Muscle of arm (tissue), 1 donor: ENCODE measurements at regions not wholly inside any gene's neighbourhood (a gene's known extent, or its start where the extent isn't known, plus 50 kb on each side); places are given as distances from the start of the nearest gene placed in this dataset.
A peak's percentile ranks its signal among the peaks of the same experiment; 100 is the strongest.
"Not testable (repeated sequence)": the region's sequence is repeated elsewhere in the genome, so short reads cannot be mapped to it uniquely, and the experiment has no call there.

Source experiments
- DNase-seq: peaks from one replicate; pipeline ENCODE4 v3.0.0-alpha.2; 2013

DNA sequence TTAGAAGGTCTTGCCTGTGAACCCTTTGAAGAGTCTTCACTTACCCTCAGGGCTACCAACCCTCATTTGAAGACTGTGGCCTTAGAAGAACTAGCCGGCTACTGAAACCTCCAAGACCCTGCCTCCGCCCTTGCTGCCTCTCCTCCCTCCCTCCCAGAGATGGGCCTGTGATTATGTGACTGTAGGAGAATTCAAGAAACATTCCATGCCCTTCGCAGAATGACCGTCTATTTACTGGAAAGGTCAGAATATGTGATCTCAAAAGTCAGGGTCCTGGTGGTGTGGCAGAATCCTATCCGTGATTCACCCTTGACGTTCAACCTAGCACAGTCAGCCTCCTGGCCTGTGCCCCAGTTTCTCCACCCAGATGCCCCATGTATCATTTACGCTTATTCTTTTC is 109.6 kb downstream of the CTNND1 start:
- DNase-seq = no peak

DNA sequence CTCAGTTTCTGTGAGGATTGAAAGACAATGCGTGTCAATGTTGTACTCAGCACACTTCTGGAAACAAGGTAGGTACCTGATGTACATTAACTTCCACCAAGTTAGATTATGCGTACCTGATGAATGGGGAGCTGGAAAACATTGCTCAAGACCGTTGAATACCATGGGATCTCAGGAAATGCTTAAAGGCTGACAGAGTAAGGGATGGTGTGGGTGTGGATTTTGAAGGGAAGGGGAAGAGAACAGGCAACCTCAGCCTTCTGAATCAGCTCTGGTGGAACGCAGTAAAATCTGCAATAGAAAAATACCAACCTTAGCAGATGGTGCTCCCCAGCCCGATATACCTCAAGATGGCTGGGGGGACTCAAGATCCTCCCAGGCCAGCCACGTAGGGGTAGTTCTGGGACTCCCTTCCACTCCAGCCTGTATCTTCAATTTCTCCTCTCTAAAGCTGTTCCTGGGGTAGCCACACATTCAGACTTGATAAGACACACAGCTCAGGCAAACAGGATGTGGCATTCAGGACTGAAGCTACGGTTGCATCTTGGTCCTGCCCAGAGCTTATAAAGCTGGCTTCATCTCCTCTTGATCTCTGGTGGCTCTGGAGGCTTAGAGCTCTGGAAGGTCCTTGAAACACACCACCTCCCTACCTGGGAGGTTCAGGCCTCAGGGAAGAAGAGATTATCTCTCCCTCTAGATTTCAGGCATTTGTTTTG is 111.8 kb downstream of the CTNND1 start:
- no peak for DNase-seq

DNA sequence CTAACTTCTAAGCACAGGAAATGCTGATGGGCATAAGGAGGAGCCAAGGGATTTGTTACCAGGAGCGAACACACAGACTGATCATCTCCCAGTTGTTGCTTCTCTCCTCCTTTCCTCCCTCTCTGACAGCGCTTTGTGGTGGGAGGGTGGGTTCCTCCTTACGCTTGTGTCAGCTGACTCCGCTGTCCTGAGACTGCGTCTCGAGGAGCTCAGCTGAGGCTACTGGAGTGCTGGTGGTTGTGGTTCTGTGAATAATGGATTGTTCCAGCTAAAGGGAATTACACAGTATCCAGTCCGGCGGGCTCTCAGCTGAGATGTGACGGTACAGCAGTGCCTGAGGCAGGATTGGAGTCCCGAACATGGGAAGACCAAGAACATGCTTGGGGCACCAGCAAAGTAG is 113.4 kb downstream of the CTNND1 start:
- no peak for DNase-seq

DNA sequence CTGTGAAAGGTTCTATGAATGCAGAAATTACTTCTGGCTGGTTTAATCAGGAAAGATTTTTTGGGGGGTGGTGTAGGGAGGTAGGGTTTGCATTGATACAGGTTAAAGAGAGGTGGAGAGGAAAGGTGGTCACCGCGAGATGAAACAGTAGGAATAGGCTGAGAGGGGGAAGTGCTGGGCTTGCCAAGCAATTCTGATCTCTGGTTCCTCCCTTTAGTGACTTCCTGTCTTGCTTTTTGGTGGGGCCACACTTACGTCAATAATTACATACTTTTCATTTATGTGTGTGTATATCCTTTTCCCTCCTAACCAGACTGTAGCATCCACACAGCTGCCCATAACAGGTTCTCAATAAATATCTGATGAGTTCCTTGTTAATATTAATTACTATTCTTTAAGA is 120.0 kb downstream of the CTNND1 start:
- no peak for DNase-seq

DNA sequence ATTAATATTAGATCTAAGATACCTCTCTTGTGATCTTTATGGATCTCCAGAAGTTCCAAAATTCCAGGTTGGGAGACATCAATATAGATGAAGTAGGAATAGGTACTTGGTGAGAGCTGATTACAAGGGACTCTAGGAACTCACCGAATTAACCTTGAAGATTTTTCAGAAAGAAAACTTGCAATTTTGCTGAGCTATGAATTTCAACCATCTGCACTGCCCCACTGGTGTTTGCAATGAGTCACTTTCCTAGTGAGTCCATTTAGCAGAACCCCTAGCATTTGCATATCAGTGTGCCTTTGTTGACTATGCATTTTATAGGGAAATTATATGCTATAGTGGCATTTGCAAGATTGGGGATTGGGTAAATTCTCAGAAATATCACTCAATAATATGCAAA is 122.0 kb downstream of the CTNND1 start:
- no peak for DNase-seq

DNA sequence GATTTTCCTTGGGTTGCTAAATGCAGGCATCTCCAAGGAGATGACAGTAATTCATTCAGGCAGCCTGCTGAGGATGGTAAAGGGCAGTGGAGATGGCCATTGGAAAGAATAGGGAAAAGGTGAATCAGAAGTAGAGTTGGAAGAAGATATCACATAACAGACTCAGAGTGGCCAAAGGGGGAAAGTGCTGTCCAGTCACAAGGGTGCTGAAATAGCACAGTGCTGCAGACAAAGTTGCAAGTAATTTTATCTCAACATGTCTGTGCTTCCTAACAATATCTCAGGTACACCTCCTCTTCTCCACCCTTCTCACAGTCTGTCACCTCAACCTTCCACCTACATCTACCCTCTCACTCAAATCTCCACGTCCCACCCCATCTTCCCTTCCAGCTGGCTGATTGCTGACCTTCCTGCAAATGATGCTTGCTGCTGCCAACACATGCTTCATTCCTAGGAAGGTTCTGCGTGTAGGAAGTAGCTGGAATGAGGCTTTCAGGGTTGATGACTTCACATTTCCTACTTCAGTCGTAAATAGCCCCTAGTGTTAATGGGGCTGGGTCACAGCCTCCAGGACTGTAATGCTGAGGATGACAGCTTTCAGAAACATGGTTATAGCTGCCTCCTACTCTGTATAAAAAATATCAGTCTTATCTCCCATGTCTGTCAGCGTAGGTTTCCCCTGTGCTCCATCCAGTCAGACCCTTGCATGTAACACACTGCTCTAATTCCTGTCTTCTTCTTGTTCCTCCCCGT is 123.9 kb downstream of the CTNND1 start:
- DNase-seq = peak; percentile 7

DNA sequence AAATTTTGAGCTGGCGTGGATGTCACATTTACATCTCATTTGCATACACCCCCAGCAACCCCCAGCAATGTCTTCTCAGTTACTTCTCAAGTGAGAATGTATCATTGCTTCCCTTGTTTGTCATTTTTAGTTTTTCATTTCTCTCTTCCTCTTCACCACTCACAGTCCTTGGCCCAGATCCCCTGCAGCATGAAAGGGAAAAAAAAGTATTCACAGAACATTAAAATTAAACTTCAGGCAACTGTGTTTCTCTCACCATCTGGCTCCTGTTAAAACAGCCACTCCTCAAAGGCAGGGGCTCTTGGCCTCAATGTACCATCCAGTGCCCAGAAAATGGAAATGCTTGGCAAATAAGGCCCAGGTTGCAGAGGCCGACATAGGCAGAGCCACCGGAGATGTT is 126.8 kb downstream of the CTNND1 start:
- DNase-seq = no peak

DNA sequence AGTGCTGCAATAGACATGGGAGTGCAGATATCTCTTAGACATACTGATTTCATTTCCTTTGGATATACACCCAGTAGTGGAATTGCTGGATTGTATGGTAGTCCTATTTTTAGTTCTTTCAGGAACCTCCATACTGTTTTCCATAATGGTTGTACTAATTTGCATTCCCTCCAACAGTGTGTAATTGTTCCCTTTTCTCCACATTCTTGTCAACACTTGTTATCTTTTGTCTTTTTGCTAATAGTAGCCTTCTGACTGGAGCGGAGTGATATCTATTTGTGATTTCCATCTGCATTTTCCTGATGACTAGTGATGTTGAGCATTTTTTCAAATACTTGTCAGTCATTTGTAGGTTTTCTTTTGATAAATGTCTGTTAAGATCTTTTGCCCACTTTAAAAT is 128.9 kb downstream of the CTNND1 start:
- DNase-seq = no peak

DNA sequence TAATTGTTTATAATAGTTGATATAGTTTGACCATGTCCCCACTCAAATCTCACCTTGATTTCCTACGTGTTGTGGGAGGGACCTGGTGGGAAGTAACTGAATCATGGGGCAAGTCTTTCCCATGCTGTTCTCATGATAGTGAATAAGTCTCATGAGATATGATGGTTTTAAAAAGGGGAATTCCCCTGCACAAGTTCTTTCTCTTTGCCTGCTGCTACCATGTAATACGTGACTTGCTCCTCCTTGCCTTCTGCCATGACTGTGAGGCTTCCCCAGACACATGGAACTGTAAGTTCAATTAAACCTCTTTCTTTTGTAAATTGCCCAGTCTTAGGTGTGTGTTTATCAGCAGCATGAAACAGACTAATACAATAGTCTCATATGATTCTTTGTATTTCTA is 130.5 kb upstream of the OR9Q1 start:
- not testable (repeated sequence) for DNase-seq

DNA sequence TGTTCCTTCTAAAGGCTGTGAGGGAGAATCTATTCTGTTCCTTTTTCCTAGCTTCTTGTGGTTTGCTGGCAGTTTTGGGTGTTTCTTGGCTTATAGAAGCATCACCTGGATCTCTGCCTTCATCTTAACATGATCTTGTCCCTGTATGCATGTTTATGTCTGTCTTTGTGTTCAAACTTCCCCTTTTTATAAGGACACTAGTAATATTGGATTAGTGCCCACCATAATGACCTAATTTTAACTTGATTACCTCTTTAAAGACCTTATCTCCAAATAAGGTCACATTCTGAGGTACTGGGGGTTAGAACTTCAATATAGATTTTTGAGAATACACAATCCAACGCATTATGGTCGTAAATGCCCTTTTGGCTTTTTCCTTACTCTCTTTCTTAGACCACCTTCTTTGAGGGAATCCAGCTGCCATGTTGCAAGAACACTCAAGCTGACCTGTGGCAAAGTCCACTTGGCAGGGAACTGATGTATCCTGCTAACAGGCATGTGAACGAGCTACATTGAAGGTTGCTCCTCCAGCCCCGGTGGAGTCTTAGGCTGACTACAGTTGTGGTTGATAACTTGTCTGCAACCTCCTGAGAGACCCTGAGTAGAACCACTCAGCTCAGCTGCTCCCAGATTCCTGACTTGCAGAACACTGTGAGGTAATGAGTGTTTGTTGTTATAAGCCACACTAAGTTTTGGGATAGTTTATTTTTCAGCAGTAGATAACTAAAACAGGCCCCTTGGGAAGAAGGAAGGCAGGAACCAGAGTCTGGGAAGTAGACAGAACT is 127.1 kb upstream of the OR9Q1 start:
- no peak for DNase-seq

DNA sequence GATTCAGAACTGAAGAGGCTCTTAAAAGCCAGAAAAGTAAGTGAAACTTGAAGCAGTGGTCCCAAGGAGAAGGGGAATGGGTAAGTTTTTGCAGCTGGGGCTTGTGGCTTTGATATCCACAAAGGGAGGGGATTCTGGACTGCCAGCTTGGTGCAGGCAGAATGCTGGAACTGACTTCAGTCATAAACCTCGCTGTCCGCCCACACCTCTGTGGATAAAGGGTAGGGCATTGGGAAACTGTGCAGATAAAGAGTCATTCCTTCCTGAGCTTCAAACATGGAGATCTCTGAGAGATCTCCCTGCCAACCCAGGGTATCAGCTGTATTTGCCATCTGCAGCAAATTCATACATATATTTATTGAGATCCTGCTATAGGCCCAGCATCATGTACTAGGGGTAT is 124.3 kb upstream of the OR9Q1 start:
- no peak for DNase-seq

DNA sequence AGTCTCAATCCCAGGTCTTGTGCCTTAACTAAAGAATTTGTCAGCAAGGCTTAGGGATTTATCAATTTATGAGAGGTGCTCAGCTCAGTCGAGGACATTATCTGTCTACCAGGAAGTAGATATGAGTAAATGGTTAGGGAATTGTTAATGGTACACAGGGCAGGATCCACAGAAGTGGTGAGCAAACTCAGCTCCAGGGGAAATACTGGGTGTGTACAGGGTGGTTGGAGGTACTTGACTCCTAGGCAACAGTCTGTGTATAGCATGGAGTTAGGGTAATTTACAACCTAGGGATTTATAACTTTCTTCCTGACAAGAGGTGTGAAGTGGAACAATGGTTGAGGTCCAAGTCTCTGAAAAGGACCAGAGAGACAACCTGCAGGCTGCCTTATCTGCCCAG is 123.4 kb upstream of the OR9Q1 start:
- DNase-seq = no peak

DNA sequence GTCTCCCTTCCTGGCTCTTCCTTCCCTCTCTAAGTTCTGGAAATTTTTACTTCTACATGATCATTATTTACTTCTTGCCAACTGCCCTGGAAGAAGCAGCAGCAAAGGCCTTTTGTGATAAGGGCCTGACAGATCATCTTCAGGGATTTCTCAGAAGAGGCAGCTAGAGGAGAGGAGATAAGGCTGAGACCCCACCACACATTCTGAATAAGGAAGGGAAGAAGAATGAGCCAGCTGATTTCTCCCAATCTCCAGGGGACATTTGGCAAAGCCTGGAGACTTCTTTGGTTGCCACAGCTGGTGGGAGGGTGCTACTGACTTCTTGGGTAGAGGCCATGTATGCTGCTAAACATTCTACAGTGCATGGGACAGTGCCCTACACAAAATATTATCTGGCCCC is 122.4 kb upstream of the OR9Q1 start:
- DNase-seq = no peak

DNA sequence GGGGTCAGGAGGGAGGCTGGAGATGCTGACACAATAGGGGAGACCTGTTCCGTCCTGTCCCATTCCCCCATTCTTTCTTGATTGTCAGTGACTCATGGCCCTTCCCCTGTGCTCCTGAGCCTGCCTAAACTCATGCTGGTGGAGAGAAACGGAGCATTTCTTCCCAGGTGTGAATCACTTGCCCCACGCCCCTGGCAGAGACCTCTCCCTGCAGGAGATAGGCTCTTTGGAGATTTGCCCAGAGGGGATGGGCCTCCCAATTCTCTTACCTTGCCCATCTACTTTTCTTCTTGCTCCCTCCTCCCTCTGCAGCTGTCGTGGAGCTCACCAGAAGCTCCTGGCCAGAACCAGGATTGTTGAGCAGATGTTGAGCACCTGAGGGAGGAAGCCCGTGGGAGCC is 121.9 kb upstream of the OR9Q1 start:
- no peak for DNase-seq

DNA sequence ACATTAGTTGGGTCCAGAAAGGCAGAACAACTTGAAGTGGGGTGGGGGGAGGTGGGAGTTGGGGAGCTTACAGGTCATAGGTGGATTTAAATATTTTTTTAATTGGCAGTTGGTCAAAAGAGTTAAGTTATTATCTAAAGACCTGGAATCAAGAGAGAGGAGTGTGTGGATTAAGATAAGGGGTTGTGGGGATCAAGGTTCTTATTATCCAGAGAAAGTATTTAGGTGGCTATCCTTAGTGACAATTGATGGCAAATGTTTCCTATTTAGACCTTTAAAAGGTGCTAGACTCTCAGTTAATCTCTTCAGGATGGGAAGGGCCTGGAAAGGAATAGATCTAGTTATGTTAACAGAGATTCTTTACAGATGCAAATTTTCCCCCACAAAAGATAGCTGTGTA is 120.7 kb upstream of the OR9Q1 start:
- DNase-seq = no peak

DNA sequence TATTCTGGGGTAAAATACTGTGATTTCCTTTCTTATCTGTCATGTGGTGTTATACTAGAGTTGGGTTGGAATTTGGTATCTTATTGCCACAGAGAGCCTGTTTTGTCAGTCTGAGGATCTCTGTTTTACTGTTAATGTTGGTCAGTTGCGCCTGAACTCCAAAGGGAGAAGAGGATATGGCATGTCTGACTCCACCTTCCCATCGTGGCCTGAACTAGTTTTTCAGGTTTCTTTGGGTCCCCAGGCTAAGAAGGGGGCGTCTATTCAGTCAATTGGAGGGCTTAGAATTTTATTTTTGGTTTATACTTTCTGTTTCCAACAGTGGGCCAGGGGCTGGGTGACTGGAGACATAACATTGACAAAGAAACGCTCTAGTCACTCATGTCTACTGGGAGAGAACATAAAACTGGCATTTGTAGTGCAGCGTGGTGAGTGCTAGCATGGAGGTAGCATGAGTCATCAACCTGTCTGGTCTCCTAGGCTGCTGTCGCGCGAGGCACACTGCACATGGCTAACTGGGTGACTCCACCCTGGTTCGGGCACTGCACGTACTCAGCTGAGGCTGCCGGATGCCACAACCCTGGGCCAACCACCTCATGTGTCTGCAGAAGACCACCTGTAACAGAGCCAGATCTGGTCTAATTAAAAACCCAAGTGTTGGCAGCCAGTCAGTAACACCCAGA is 120.1 kb upstream of the OR9Q1 start:
- DNase-seq = no peak

DNA sequence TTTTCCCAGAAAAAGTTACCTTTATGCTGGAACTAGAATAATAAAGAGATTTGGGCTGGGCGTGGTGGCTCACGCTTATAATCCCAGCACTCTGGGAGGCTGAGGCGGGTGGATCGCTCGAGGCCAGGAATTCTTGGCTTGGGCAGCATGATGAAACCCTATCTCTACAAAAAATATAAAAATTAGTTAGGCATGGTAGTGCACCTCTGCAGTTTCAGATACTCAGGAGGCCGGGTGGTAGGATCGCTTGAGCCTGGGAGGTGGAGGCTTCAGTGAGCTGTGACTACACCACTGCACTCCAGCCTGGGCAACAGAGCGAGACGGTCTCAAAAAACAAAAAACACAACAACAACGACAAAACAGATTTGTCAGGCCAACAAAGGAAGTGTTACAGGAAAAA is 119.3 kb upstream of the OR9Q1 start:
- no peak for DNase-seq

DNA sequence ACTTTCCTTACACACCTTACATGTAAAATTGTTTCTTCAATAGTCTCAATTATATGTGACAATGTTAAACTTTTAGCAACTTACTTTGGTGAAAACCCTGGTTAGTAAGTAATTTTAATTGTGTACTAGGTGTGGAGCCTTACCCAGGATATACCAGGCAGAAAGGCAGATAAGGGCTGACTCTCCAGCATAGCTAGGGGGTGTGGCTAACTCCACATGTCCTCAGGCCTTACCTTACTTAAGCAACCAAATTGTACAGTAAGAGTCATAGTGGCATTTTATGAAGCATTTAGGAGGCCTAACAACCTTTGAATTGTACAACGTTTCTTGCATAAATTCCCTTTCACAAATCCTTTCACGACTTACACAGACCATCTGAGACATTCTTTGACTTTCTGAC is 118.2 kb upstream of the OR9Q1 start:
- no peak for DNase-seq

DNA sequence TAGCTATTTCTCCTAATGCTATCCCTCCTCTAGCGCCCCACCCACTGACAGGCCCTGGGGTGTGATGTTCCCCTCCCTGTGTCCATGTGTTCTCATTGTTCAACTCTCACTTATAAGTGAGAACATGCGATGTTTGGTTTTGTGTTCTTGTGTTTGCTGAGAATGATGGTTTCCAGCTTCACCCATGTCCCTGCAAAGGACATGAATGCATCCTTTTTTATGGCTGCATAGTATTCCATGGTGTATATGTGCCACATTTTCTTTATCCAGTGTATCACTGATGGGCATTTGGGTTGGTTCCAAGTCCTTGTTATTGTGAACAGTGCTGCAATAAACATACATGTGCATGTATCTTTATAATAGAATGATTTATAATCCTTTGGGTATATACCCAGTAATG is 115.3 kb upstream of the OR9Q1 start:
- not testable (repeated sequence) for DNase-seq

DNA sequence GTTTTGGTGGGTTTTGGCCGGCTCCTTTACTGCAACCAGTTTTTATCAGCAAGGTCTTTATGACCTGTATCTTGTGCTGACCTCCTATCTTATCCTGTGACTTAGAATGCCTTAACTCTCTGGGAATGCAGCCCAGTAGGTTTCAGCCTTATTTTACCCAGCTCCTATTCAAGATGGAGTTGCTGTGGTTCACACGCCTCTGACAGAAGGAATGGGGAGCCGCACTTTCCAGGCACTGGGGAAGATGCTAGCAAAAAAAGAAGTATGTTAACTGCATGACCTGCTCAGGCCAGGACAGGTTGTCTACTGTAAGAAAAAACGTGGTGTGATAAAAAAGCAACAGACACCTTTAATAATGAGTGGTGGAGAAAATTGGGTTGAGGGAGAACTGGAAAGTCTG is 112.2 kb upstream of the OR9Q1 start:
- not testable (repeated sequence) for DNase-seq

DNA sequence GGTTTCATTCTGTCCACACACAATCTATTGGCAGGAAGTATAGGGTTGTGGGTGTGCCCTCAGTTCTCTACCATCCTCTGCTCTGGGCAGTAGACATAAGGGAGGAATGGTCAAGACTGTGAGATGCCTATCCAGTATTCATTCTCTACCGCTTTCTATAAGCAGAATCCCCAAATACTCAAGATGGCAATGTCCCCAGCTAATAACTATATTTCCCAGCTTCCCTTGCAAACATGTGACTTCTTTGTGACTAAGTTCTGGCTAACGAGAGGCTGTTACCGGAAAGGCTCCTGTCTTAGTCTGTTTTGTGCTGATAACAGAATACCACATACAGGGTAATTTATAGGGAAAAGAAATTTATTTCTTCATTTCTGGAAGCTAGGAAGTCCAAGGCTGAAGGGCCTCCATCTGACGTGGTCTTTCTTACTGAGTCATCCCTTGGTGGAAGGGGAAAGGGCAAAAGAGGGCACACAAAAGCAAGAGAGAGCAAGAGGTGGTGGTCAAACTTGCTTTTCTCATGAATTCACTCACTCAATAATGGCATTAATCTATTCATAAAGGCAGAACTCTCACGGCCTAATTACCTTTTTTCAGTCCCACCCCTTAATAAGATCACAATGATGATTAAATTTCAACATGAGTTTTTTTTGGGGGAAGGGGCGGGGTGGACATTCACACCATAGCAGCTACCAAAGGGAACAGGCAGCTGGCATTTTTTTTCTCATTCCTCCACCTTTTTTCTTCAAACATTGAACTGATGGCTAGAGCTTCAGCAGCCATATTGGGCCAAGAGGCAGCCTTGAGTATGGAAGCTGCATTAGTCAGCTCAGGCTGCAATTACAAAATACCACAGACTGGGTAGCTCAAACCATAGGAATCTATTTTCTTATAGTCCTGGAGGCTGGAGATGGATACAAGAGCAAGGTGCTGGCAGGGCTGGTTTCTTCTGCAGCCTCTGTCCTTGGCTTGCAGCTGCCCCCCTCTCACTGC is 109.7 kb upstream of the OR9Q1 start:
- no peak for DNase-seq
